WTC11 (cell line): ENCODE measurements at regions not wholly inside any gene's neighbourhood (a gene's known extent, or its start where the extent isn't known, plus 50 kb on each side); places are given as distances from the start of the nearest gene placed in this dataset.

Source experiments
- CREB1 ChIP-seq: sonication (generic); formaldehyde crosslinking; IDR thresholded peaks from 2 replicates; pipeline ENCODE4 v1.8.0; 2023; ENCODE audit warnings: mild to moderate bottlenecking, missing genetic modification reagents
- CREM ChIP-seq: sonication (generic); formaldehyde crosslinking; IDR thresholded peaks from 2 replicates; pipeline ENCODE4 v1.8.1; 2022; ENCODE audit warnings: mild to moderate bottlenecking, missing genetic modification reagents, moderate library complexity
- ESRRA ChIP-seq: sonication (generic); formaldehyde crosslinking; IDR thresholded peaks from 2 replicates; pipeline ENCODE4 v1.8.1; 2022; ENCODE audit warnings: mild to moderate bottlenecking, missing genetic modification reagents, borderline replicate concordance
- ETV6 ChIP-seq: sonication (generic); formaldehyde crosslinking; IDR thresholded peaks from 2 replicates; pipeline ENCODE4 v1.8.1; 2022; ENCODE audit warnings: mild to moderate bottlenecking, missing genetic modification reagents
- MYBL2 ChIP-seq: sonication (generic); formaldehyde crosslinking; IDR thresholded peaks from 2 replicates; pipeline ENCODE4 v1.8.1; 2023; ENCODE audit warnings: mild to moderate bottlenecking, moderate library complexity, missing genetic modification reagents
- SP1 ChIP-seq: sonication (generic); formaldehyde crosslinking; conservative IDR thresholded peaks from 2 replicates; pipeline ENCODE4 v1.8.1; 2022; ENCODE audit warnings: missing genetic modification reagents
- ZNF263 ChIP-seq: sonication (generic); formaldehyde crosslinking; IDR thresholded peaks from 2 replicates; pipeline ENCODE4 v1.8.1; 2022; ENCODE audit warnings: low read depth, mild to moderate bottlenecking, moderate library complexity, missing genetic modification reagents
- TF ChIP-seq, protein P1 (sequence below): fragments of 200-600 bp; IDR thresholded peaks from 2 replicates; pipeline ENCODE4 v1.8.0; 2022; ENCODE audit warnings: antibody characterized with exemption
- TF ChIP-seq, protein P2 (sequence below): sonication (generic); formaldehyde crosslinking; IDR thresholded peaks from 2 replicates; pipeline ENCODE4 v1.8.0; 2023; ENCODE audit warnings: mild to moderate bottlenecking, missing genetic modification reagents

DNA sequence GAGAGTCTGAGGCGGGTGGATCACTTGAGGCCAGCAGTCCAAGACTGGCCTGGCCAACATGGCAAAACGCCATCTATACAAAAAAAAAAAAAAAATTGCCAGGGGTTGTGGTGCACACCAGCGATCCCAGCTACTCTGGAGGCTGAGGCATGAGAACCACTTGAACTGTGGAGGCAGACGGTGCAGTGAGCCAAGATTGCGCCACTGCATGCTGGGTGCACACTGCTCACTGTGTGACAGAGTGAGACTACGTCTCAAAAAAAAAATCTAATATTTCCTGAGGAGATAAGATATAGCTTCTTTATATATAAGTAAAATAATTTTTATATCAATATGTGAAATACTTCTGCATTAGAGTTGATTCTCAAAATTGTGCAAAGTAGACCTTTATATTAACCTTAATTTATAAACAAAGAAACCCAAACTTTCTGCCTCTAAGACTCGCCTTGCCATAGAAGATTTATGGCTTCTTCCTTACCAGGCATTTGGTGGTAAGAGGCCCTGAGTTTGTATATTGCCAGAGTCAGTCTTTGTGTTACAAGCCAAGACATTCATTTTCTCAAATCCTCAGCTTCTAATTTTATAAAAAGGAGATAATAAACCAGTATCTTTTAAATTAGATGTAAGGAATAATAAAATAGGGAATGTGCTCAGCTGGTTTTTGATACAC, 1226.7 kb downstream of the FLRT2 start:
- TF ChIP-seq CREB1 (CRISPR knock-in tag) = no peak
- TF ChIP-seq, protein P1, sequence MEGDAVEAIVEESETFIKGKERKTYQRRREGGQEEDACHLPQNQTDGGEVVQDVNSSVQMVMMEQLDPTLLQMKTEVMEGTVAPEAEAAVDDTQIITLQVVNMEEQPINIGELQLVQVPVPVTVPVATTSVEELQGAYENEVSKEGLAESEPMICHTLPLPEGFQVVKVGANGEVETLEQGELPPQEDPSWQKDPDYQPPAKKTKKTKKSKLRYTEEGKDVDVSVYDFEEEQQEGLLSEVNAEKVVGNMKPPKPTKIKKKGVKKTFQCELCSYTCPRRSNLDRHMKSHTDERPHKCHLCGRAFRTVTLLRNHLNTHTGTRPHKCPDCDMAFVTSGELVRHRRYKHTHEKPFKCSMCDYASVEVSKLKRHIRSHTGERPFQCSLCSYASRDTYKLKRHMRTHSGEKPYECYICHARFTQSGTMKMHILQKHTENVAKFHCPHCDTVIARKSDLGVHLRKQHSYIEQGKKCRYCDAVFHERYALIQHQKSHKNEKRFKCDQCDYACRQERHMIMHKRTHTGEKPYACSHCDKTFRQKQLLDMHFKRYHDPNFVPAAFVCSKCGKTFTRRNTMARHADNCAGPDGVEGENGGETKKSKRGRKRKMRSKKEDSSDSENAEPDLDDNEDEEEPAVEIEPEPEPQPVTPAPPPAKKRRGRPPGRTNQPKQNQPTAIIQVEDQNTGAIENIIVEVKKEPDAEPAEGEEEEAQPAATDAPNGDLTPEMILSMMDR = no peak
- TF ChIP-seq ESRRA (CRISPR knock-in tag) = no peak
- TF ChIP-seq CREM (CRISPR knock-in tag) = no peak
- no peak for TF ChIP-seq ZNF263 (CRISPR knock-in tag)
- TF ChIP-seq, protein P2, sequence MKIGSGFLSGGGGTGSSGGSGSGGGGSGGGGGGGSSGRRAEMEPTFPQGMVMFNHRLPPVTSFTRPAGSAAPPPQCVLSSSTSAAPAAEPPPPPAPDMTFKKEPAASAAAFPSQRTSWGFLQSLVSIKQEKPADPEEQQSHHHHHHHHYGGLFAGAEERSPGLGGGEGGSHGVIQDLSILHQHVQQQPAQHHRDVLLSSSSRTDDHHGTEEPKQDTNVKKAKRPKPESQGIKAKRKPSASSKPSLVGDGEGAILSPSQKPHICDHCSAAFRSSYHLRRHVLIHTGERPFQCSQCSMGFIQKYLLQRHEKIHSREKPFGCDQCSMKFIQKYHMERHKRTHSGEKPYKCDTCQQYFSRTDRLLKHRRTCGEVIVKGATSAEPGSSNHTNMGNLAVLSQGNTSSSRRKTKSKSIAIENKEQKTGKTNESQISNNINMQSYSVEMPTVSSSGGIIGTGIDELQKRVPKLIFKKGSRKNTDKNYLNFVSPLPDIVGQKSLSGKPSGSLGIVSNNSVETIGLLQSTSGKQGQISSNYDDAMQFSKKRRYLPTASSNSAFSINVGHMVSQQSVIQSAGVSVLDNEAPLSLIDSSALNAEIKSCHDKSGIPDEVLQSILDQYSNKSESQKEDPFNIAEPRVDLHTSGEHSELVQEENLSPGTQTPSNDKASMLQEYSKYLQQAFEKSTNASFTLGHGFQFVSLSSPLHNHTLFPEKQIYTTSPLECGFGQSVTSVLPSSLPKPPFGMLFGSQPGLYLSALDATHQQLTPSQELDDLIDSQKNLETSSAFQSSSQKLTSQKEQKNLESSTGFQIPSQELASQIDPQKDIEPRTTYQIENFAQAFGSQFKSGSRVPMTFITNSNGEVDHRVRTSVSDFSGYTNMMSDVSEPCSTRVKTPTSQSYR (CRISPR knock-in tag) = no peak
- no peak for TF ChIP-seq MYBL2
- no peak for TF ChIP-seq SP1 (CRISPR knock-in tag)
- no peak for TF ChIP-seq ETV6 (CRISPR knock-in tag)
